NT2/D1 (cell line): ENCODE measurements at regions not wholly inside any gene's neighbourhood (a gene's known extent, or its start where the extent isn't known, plus 50 kb on each side); places are given as distances from the start of the nearest gene placed in this dataset.
"Not testable (repeated sequence)": the region's sequence is repeated elsewhere in the genome, so short reads cannot be mapped to it uniquely, and the experiment has no call there.

Experiments
- SUZ12 ChIP-seq: IDR thresholded peaks from 2 replicates; pipeline ENCODE4 v1.6.1; 2011; ENCODE audit not compliant: insufficient read length, insufficient read depth; ENCODE audit errors: extremely low read depth
- YY1 ChIP-seq: IDR thresholded peaks from 2 replicates; pipeline ENCODE4 v1.6.1; 2011; ENCODE audit not compliant: insufficient read length, insufficient read depth

GRCh38 chr16:29218171-29218570, 188.3 kb downstream of the NPIPB11 start:
- not testable (repeated sequence) for TF ChIP-seq YY1, SUZ12
